H1 (cell line): ENCODE measurements at regions not wholly inside any gene's neighbourhood (a gene's known extent, or its start where the extent isn't known, plus 50 kb on each side); places are given as distances from the start of the nearest gene placed in this dataset.

Source experiments
- EP300 ChIP-seq, 2 experiments: IDR thresholded peaks; 1 replicate in 1 of 2; 2 replicates in 1 of 2; pipeline ENCODE4 v1.6.1; 2011 to 2012; ENCODE audit warnings: low read depth in 2 of 2, low read length in 2 of 2, mild to moderate bottlenecking in 2 of 2, borderline replicate concordance in 1 of 2, inconsistent platforms in 1 of 2, moderate library complexity in 1 of 2
- HDAC6 ChIP-seq: IDR thresholded peaks from one replicate; pipeline ENCODE4 v1.7.1; 2012; ENCODE audit warnings: low read depth, mild to moderate bottlenecking, inconsistent platforms, low read length, moderate library complexity
- MAFK ChIP-seq: IDR thresholded peaks from 2 replicates; pipeline ENCODE4 v1.6.1; 2012; ENCODE audit warnings: low read depth, mild to moderate bottlenecking, improper control_type of control experiment, low read length
- MAX ChIP-seq: IDR thresholded peaks from 2 replicates; pipeline ENCODE4 v1.6.1; 2012; ENCODE audit warnings: inconsistent platforms
- PHF8 ChIP-seq: fragments of 200-600 bp; sonication (generic); conservative IDR thresholded peaks from 2 replicates; pipeline ENCODE4 v1.7.1; 2012; ENCODE audit warnings: low read depth, mild to moderate bottlenecking, inconsistent platforms, low read length, moderate library complexity
- POLR2A ChIP-seq, 2 experiments: IDR thresholded peaks; 1 replicate in 1 of 2; 2 replicates in 1 of 2; pipeline ENCODE4 v1.6.1; 2011; ENCODE audit warnings: low read depth in 2 of 2, low read length in 2 of 2, mild to moderate bottlenecking in 2 of 2; ENCODE audit errors: control extremely low read depth in 1 of 2
- RFX5 ChIP-seq: IDR thresholded peaks from 2 replicates; pipeline ENCODE4 v1.6.1; 2011; ENCODE audit warnings: low read depth, low read length, improper control_type of control experiment, borderline replicate concordance
- SRF ChIP-seq: IDR thresholded peaks from 2 replicates; pipeline ENCODE4 v1.6.1; 2011; ENCODE audit warnings: mild to moderate bottlenecking, low read depth, low read length, moderate library complexity
- TAF1 ChIP-seq: IDR thresholded peaks from 2 replicates; pipeline ENCODE4 v1.6.1; 2011; ENCODE audit warnings: mild to moderate bottlenecking, low read depth, low read length
- TF ChIP-seq, protein P1 (sequence below): IDR thresholded peaks from 2 replicates; pipeline ENCODE4 v1.6.1; 2011; ENCODE audit warnings: low read length, improper control_type of control experiment

DNA sequence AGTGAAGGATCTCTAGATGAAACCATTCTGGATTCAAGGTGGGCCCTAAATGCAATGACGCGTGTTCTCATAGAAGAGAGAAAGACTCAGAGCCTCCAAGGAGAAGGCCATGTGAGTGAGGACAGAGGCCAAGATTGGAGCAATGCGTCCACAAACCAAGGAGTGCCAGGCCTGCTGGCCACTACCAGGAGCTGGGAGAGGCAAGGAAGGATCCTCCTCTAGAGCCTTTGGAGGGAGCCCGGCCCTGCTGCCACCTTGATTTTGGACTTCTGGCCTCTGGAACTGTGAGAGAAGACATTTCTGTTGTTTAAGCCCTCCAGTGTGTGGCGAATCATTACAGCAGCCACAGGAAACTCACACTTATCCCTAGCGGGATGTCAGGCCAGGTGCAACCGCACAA, 52.7 kb upstream of the SHANK2 start:
- TF ChIP-seq PHF8 (no peak), POLR2A (IDR thresholded peaks at IDR 0.05; ENCODE audit: control extremely low read depth in 1 of 2, low read depth in 2 of 2, low read length in 2 of 2) (no peak), SRF (no peak), TAF1 (no peak), MAFK (no peak), HDAC6 (no peak), EP300 (IDR thresholded peaks at IDR 0.05; ENCODE audit: borderline replicate concordance in 1 of 2, low read depth in 2 of 2, low read length in 2 of 2) (no peak), MAX (no peak), RFX5 (no peak)
- TF ChIP-seq, protein P1, sequence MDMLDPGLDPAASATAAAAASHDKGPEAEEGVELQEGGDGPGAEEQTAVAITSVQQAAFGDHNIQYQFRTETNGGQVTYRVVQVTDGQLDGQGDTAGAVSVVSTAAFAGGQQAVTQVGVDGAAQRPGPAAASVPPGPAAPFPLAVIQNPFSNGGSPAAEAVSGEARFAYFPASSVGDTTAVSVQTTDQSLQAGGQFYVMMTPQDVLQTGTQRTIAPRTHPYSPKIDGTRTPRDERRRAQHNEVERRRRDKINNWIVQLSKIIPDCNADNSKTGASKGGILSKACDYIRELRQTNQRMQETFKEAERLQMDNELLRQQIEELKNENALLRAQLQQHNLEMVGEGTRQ: no peak
